HG02759 (cell line): ENCODE measurements at regions not wholly inside any gene's neighbourhood (a gene's known extent, or its start where the extent isn't known, plus 50 kb on each side); places are given as distances from the start of the nearest gene placed in this dataset.
"Not testable (repeated sequence)": the region's sequence is repeated elsewhere in the genome, so short reads cannot be mapped to it uniquely, and the experiment has no call there.

Experiments used
- ATAC-seq: cut with Tn5 transposase; IDR thresholded peaks from one replicate; pipeline ENCODE4 v1.9.1; 2021; ENCODE audit warnings: mild to moderate bottlenecking, moderate library complexity; ENCODE audit not compliant: unreplicated experiment

GRCh38 chr15:81779181-81779580, 266.6 kb downstream of the MEX3B start:
- ATAC-seq, result no peak

- no peak for ATAC-seq
These were observed 268.3 kb downstream of the MEX3B start for GRCh38 chr15:81777546-81777945.

- ATAC-seq, result no peak
These were observed 268.8 kb downstream of the MEX3B start for GRCh38 chr15:81776976-81777375.

- not testable (repeated sequence) for ATAC-seq
These were observed 270.0 kb downstream of the MEX3B start for GRCh38 chr15:81775779-81776178.

- no peak for ATAC-seq
These were observed 271.5 kb downstream of the MEX3B start for GRCh38 chr15:81774309-81774708.

GRCh38 chr15:81768773-81769172, 277.0 kb downstream of the MEX3B start:
- ATAC-seq, result no peak

GRCh38 chr15:81766829-81767475, 278.9 kb downstream of the MEX3B start:
- no peak for ATAC-seq

GRCh38 chr15:81765816-81766215, 280.0 kb downstream of the MEX3B start:
- ATAC-seq, result no peak

GRCh38 chr15:81763304-81763703, 282.5 kb downstream of the MEX3B start:
- no peak for ATAC-seq

- no peak for ATAC-seq
These were observed 285.1 kb downstream of the MEX3B start for GRCh38 chr15:81760686-81761085.

GRCh38 chr15:81758818-81759284, 287.0 kb downstream of the MEX3B start:
- ATAC-seq, result no peak

GRCh38 chr15:81755626-81756025, 290.2 kb downstream of the MEX3B start:
- no peak for ATAC-seq

- ATAC-seq, result no peak
These were observed 291.7 kb downstream of the MEX3B start for GRCh38 chr15:81754078-81754477.

- no peak for ATAC-seq
These were observed 292.8 kb downstream of the MEX3B start for GRCh38 chr15:81752974-81753373.

GRCh38 chr15:81752546-81752942, 293.3 kb downstream of the MEX3B start:
- no peak for ATAC-seq

- no peak for ATAC-seq
These were observed 293.8 kb downstream of the MEX3B start for GRCh38 chr15:81751816-81752545.

- ATAC-seq, result no peak
These were observed 294.6 kb downstream of the MEX3B start for GRCh38 chr15:81751256-81751655.

- no peak for ATAC-seq
These were observed 296.0 kb downstream of the MEX3B start for GRCh38 chr15:81749716-81750375.

- no peak for ATAC-seq
These were observed 298.3 kb downstream of the MEX3B start for GRCh38 chr15:81747482-81747881.

GRCh38 chr15:81747026-81747425, 298.8 kb downstream of the MEX3B start:
- ATAC-seq, result no peak

- no peak for ATAC-seq
These were observed 301.5 kb downstream of the MEX3B start for GRCh38 chr15:81744364-81744763.

GRCh38 chr15:81740416-81740815, 305.4 kb downstream of the MEX3B start:
- ATAC-seq, result no peak
